Hypothalamus (tissue), 51 donors: ENCODE measurements at regions not wholly inside any gene's neighbourhood (a gene's known extent, or its start where the extent isn't known, plus 50 kb on each side); places are given as distances from the start of the nearest gene placed in this dataset.
A peak's percentile ranks its signal among the peaks of the same experiment; 100 is the strongest.

Experiments used
- DNase-seq, 51 donors: peaks; one replicate each; lab custom pipeline; 2025; lab: John Stamatoyannopoulos, UW

- no peak for DNase-seq
Observed at GRCh38 chr6:153800580-153801188, 238.4 kb upstream of the OPRM1 start.

DNA sequence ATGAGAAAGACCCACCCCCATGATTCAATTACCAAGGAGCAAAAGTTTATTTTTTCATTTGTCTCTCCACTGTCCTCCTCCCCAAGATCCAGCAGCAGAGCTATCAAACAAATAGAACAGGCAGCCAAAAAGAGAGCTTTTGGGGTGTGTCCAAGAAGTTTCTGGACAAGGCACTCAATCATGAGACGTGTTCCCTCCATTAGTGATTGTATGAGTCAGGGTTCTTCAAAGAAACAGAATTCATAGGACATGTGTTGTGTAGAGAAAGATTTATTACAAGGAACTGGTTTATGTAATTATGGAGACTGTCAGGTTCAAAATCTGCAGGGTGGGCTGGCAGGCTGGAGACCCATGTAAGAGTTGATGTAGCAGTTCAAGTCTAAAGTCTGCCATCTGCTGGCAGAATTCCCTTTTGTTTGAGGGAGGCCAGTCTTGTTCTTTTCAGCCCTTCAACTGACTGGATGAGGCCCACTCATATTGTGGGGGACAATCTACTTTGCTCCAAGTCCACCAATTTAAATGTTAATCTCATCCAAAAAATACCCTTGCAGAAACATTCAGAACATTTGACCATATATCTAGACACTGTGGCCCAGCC is 248.1 kb upstream of the OPRM1 start:
- DNase-seq = no peak

GRCh38 chr6:153790048-153790447 is 249.0 kb upstream of the OPRM1 start:
- no peak for DNase-seq

- no peak for DNase-seq
Observed at GRCh38 chr6:153787341-153787606, 251.8 kb upstream of the OPRM1 start.

DNA sequence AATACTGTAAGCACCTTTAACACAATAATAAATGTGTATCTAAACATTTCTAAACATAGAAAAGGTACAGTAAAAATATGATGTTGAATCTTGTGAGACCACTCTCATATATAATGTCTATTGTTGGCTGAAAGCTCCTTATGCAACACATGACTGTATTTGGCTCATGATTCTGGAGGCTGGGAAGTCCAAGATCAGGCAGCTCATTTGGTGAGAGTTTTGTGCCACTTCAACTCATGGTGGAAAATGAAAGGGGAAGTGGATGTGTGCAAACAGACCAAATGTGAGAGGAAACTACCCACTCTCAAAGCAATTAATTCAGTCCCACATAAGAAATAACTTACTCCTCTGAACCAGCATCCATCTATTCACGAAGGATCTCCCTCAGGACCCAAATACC is 257.7 kb upstream of the OPRM1 start:
- no peak for DNase-seq

GRCh38 chr6:153780011-153780410 is 259.0 kb upstream of the OPRM1 start:
- DNase-seq = no peak

GRCh38 chr6:153778216-153778615 is 260.8 kb upstream of the OPRM1 start:
- no peak for DNase-seq

- no peak for DNase-seq
Observed at GRCh38 chr6:153771577-153771976, 267.5 kb upstream of the OPRM1 start.

DNA sequence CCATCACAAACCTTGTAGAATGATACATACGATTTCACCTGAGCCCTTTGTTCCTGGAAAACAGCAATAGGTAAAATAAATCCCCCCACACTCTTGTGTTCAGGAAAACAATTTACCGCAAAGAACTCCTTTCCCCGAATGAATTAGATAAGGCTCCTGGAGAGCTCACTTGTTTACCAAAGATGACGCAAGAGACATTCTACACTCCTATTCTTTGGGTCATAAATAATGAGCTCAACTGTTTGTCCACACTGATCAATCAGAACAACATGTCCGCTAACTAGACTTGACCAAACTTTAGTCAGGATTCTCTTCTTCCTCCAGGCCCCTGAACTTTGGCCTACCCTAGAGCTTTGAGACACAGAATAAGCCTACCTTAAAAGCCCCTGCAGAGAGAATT is 271.9 kb upstream of the OPRM1 start:
- no peak for DNase-seq

DNA sequence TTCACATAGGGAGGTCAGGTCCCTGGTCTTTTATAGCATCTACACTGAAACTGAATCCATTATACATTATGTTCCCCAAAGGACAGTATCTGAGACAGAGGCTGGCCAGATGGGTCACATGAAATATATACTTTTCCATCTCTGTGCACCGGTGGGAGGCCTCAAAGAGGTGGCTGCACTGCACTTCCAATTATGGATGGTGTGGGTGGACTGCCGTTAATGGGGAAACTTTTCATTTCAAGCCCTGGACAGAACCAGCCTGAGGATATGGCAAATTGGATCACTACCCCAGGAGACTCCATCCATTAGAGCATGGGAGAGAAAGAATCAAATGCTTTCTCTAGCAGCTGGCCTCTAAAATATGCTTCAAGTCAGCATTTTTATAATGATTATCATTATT is 280.5 kb upstream of the OPRM1 start:
- no peak for DNase-seq

DNA sequence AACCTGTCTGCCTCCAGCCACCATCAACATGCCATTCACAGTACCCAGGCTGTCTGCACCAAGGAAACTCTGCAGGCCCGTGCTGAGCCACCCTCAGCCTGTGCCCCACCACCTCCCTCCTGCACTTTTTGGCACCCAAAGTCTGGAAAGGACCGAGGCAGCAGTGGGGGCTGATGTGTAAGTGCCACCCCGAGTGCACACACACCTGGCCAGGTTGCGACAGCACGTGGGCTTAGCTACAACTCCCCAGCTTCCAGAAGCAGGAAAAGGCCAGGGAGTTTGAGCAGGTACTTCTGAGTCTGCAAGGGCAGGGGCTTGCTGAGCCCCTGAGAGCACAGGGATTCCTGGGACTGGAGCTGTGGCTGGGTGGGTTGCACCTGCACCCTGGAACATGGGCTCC is 303.3 kb upstream of the OPRM1 start:
- no peak for DNase-seq

- DNase-seq = no peak
Observed at GRCh38 chr6:153729189-153729588, 309.9 kb upstream of the OPRM1 start.

GRCh38 chr6:153727885-153728284 is 311.2 kb upstream of the OPRM1 start:
- no peak for DNase-seq

DNA sequence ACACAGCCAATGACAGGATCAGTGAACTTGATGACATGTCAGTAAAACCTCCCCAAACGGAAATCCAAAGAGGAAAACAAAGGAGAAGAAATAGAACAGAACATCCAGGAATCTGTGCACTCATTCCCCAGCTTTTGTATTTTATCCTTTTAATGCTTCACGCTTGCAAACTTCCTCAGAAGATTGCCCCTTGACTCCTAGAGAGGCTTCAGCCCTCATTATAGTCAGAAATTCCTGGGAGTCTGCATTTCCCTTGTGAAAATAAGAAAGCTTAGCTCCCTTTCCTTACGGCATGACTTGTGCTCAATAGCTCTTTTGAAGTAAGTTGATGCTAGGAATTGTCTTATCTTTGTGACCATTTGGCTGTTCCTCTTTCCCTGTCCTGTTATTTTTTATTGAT is 313.6 kb upstream of the OPRM1 start:
- DNase-seq = no peak

GRCh38 chr6:153720732-153721131 is 318.3 kb upstream of the OPRM1 start:
- DNase-seq = no peak

DNA sequence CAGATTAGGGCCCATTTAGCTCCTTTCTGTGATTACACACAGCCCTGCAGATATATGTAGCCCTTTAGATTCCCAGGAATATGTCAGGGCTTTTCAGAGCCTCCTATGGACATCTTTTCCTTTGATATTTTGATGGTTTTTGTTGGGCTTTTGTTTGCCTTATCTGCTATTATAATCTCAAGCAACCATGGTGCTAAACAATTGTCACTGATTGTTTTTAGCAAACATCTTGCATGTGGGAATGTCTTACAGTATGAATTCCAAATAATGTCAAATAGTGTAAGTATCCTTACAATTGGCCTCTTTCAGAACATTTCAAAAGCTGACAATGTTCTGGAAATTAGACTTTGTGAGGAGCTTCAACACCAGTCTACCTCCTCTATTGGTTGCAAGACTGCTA is 333.6 kb upstream of the OPRM1 start:
- no peak for DNase-seq

DNA sequence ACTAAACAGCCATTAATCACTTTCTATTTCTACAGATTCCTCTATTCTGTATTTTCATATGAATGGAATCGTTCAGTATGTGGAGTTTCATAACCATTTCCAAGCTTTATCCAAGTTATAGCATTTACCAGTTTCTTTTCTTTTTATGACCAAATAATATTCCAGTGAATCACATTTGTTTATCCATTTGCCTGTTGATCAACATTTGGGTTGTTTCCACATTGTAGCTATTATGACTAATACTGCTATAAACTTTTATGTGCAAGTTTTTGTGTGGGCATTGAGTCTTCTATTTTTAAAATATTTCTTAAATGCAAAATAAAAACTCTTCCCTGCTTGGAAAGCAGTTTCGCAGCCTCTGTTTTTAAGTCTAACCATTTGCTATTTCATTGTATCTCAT is 336.4 kb upstream of the OPRM1 start:
- no peak for DNase-seq

- DNase-seq = no peak
Observed at GRCh38 chr6:153698637-153699036, 340.4 kb upstream of the OPRM1 start.

DNA sequence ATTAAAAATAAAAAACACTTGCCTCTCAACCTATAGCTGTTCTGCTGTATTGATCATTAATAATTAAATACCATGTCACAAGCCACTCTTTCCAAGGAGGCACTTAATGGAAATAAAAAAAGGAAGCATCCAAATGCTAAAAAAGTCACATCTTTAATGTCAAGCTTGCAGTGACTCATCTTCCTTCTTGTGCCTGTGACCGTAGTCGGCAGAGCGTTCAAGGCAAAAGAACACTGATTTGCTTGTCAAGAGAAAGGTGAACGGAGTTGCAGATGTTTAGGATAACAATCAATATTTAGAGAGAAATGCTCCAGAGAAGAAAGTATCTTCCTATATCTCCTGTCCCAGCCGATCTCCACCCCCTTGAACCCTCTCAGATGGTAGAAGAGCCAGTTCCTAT is 341.0 kb upstream of the OPRM1 start:
- DNase-seq = peak in 1 of 51 donors; percentile 52

GRCh38 chr6:153677522-153677921 is 361.5 kb upstream of the OPRM1 start:
- no peak for DNase-seq

GRCh38 chr6:153673750-153674149 is 365.3 kb upstream of the OPRM1 start:
- no peak for DNase-seq

DNA sequence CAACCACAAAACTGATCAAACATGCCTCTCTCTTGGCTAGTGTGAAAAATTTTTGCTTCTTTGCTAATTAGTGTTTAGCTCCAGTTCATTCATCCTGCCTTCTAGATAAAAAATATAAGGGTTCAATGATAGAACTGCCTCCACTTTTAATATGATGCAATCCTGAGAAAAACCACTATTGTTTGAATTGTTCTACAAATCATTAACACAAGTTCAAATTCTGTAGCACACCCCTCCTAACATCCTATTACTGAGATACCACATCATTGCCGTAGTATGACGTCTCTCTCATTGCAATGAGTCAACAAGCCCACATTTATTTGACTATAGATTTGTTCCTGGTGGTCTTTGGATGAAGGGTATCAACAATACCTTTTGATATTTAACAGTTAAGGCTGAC is 365.8 kb upstream of the OPRM1 start:
- no peak for DNase-seq

DNA sequence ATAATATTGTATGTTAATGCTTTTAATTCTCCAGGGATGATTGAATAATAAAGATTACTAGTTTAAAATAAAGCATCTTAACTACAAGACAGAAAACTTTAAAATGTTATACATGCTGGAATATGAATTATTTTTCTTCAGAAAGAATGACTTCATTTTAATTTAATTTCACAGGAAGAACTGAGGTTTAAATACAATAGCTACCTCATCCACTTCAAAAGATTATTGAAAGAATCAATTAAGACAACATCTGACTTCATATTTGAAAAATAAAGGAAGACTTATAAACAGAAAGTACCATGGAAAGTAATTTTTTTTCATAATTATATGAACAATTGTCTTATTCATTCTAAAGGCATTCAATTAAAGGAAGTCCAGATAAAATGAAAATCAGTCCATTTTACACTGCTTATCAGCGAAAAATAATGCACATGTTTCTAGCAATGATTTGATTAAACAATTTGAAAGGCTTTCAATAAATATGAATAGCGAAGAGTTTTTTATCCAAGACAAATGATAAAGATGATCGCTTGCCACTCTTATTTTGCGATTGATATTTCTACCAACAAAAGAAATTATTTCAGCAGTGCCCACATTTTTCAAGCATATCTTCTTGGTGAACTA is 368.5 kb upstream of the OPRM1 start:
- DNase-seq = no peak
